OCI-LY1 (cell line): ENCODE measurements at regions not wholly inside any gene's neighbourhood (a gene's known extent, or its start where the extent isn't known, plus 50 kb on each side); places are given as distances from the start of the nearest gene placed in this dataset.

Experiments used
- H2AFZ ChIP-seq: fragments of 200-600 bp; sonication (generic), shearing (Covaris generic); 2 replicates; pipeline ENCODE4 v1.6.0; 2014; ENCODE audit warnings: antibody characterized with exemption, mild to moderate bottlenecking, low read length
- H3F3A ChIP-seq: fragments of 200-600 bp; sonication (generic), shearing (Covaris generic); 2 replicates; pipeline ENCODE4 v1.6.0; 2014; ENCODE audit warnings: mild to moderate bottlenecking, antibody characterized with exemption, low read length, moderate library complexity; ENCODE audit not compliant: insufficient read depth
- H3K27ac ChIP-seq: fragments of 200-600 bp; sonication (generic); 2 replicates; pipeline ENCODE4 v1.5.1; 2014; ENCODE audit warnings: low read length, mixed run types, mild to moderate bottlenecking, low read depth; ENCODE audit not compliant: poor library complexity, severe bottlenecking
- H3K27me3 ChIP-seq: fragments of 200-600 bp; sonication (generic); 2 replicates; pipeline ENCODE4 v1.6.0; 2014; ENCODE audit warnings: antibody characterized with exemption, mild to moderate bottlenecking, low read length, moderate library complexity; ENCODE audit not compliant: insufficient read depth
- H3K36me3 ChIP-seq: fragments of 200-600 bp; sonication (generic); 2 replicates; pipeline ENCODE4 v1.6.1; 2014; ENCODE audit warnings: mild to moderate bottlenecking, antibody characterized with exemption, low read length, moderate library complexity, mixed read lengths; ENCODE audit not compliant: insufficient read depth
- H3K4me1 ChIP-seq: fragments of 200-600 bp; sonication (generic); 2 replicates; pipeline ENCODE4 v1.5.1; 2014; ENCODE audit warnings: mild to moderate bottlenecking, low read length, moderate library complexity; ENCODE audit not compliant: insufficient read depth, severe bottlenecking
- H3K4me2 ChIP-seq: fragments of 200-600 bp; sonication (generic), shearing (Covaris generic); 2 replicates; pipeline ENCODE4 v1.6.1; 2014; ENCODE audit warnings: low read length
- H3K4me3 ChIP-seq: fragments of 200-600 bp; sonication (generic); 2 replicates; pipeline ENCODE4 v1.5.1; 2014; ENCODE audit warnings: low read length, low read depth, mild to moderate bottlenecking, mixed read lengths; ENCODE audit not compliant: poor library complexity, severe bottlenecking
- H3K79me2 ChIP-seq: fragments of 200-600 bp; shearing (Covaris generic); 2 replicates; pipeline ENCODE4 v1.6.1; 2016; ENCODE audit warnings: mixed run types, low read length, mixed read lengths; ENCODE audit not compliant: insufficient read depth
- H3K9ac ChIP-seq: fragments of 200-600 bp; sonication (generic), shearing (Covaris generic); 2 replicates; pipeline ENCODE4 v1.6.1; 2014; ENCODE audit warnings: mild to moderate bottlenecking, low read length, mixed read lengths
- H3K9me2 ChIP-seq: fragments of 200-600 bp; sonication (generic), shearing (Covaris generic); 2 replicates; pipeline ENCODE4 v1.6.1; 2014; ENCODE audit warnings: low read depth, mild to moderate bottlenecking, low read length, mixed read lengths
- H3K9me3 ChIP-seq: fragments of 200-600 bp; shearing (Covaris generic); 2 replicates; pipeline ENCODE4 v1.6.1; 2014; ENCODE audit warnings: low read length, mixed read lengths
- H4K20me1 ChIP-seq: fragments of 200-600 bp; sonication (generic), shearing (Covaris generic); 2 replicates; pipeline ENCODE4 v1.6.0; 2016; ENCODE audit warnings: mild to moderate bottlenecking, low read length; ENCODE audit not compliant: insufficient read depth
- CTCF ChIP-seq: fragments of 200-600 bp; sonication (generic), shearing (Covaris generic); IDR thresholded peaks from 2 replicates; pipeline ENCODE4 v1.5.1; 2017; ENCODE audit warnings: mild to moderate bottlenecking, antibody characterized with exemption, low read length, moderate library complexity, mixed read lengths
- EZH2 ChIP-seq: fragments of 200-600 bp; sonication (generic), shearing (Covaris generic); IDR thresholded peaks from 2 replicates; pipeline ENCODE4 v1.8.0; 2017; ENCODE audit warnings: borderline replicate concordance, mixed run types, mild to moderate bottlenecking, antibody characterized with exemption, low read length, moderate library complexity, mixed read lengths

- Histone ChIP-seq H3K4me1 (no peaks in the 10 kb centered on the region), H3K4me3 (no peak overlapping the region), H3K27ac (no peak overlapping the region), H3F3A (no peaks in the 10 kb centered on the region), H2AFZ (no peak overlapping the region), H4K20me1 (no peaks in the 10 kb centered on the region), H3K79me2 (no peaks in the 10 kb centered on the region), H3K9me2 (no peaks in the 10 kb centered on the region), H3K36me3 (no peaks in the 10 kb centered on the region), H3K9ac (no peak overlapping the region), H3K27me3 (no peaks in the 10 kb centered on the region), H3K9me3 (no peaks in the 10 kb centered on the region), H3K4me2 (no peak overlapping the region)
- TF ChIP-seq EZH2 (no peak), CTCF (no peak)
These were observed 1153.6 kb downstream of the TUSC7 start for GRCh38 chr3:117863146-117863545.

- Histone ChIP-seq H3K9ac (no peak overlapping the region), H3K9me2 (no peaks in the 10 kb centered on the region), H3K79me2 (no peaks in the 10 kb centered on the region), H3K4me3 (no peak overlapping the region), H3K36me3 (no peaks in the 10 kb centered on the region), H2AFZ (no peak overlapping the region), H3F3A (no peaks in the 10 kb centered on the region), H3K9me3 (no peaks in the 10 kb centered on the region), H3K27ac (no peak overlapping the region), H3K4me2 (no peak overlapping the region), H4K20me1 (no peaks in the 10 kb centered on the region), H3K4me1 (no peaks in the 10 kb centered on the region), H3K27me3 (no peaks in the 10 kb centered on the region)
- TF ChIP-seq CTCF: no peak
- TF ChIP-seq EZH2: no peak
These were observed 1155.8 kb downstream of the TUSC7 start for GRCh38 chr3:117865338-117865737.

GRCh38 chr3:117868766-117869165, 1159.2 kb downstream of the TUSC7 start:
- Histone ChIP-seq H2AFZ (no peak overlapping the region), H4K20me1 (no peaks in the 10 kb centered on the region), H3K9ac (no peak overlapping the region), H3K4me2 (no peak overlapping the region), H3K79me2 (no peaks in the 10 kb centered on the region), H3K9me2 (no peaks in the 10 kb centered on the region), H3K27me3 (no peaks in the 10 kb centered on the region), H3K4me3 (no peak overlapping the region), H3K27ac (no peak overlapping the region), H3K36me3 (no peaks in the 10 kb centered on the region), H3K4me1 (no peaks in the 10 kb centered on the region), H3K9me3 (no peaks in the 10 kb centered on the region), H3F3A (no peaks in the 10 kb centered on the region)
- TF ChIP-seq EZH2 (no peak), CTCF (no peak)
